K562 (cell line): ENCODE measurements at regions not wholly inside any gene's neighbourhood (a gene's known extent, or its start where the extent isn't known, plus 50 kb on each side); places are given as distances from the start of the nearest gene placed in this dataset.

Source experiments
- ATAC-seq: fragments of 200-7000 bp; cut with Tn5 transposase; 3 replicates; pipeline ENCODE4 v1.9.1; 2020; ENCODE audit warnings: moderate library complexity
- BruUV-seq: library from RNA; stranded (reverse); fragments of 400-500 nt; replicated peaks from 2 replicates; lab custom pipeline; 2021; lab: Mats Ljungman, UMichigan
- CTCF ChIA-PET: fragments of 300-600 bp; formaldehyde crosslinking; extraction: SDS; loops from one replicate; lab custom pipeline; 2021; ENCODE audit warnings: low intra/inter-chr PET ratio; lab: Yijun Ruan, JAX
- POLR2A ChIA-PET: fragments of 300-600, 350-650 bp; sonication (Branson Sonifier 250); formaldehyde crosslinking; extraction: SDS; loops from one replicate; lab custom pipeline; 2021; ENCODE audit warnings: antibody characterized with exemption, inconsistent platforms; lab: Yijun Ruan, JAX
- DNase-seq, 4 experiments: peaks; one replicate each; pipeline versions ENCODE4 v3.0.0 to v3.0.0-alpha.2; 2011 to 2018; ENCODE audit warnings: low spot score in 3 of 4, mixed read lengths in 3 of 4; ENCODE audit errors: extremely low read depth in 1 of 4
- FAIRE-seq: peaks from 2 replicates; lab custom pipeline; 2011; peaks lifted over from hg19 to GRCh38; lab: Jason Lieb, UNC
- H2AFZ ChIP-seq: 2 replicates; pipeline ENCODE4 v1.6.0; 2011; ENCODE audit warnings: low read depth, low read length, control low read depth, inconsistent platforms
- H3K27ac ChIP-seq: fragments of 200-600 bp; 3 replicates; pipeline ENCODE4 v1.8.0; 2011; ENCODE audit warnings: low read depth, mild to moderate bottlenecking, control low read depth, inconsistent platforms, low read length, moderate library complexity, mixed read lengths; ENCODE audit errors: extremely low read depth
- H3K27me3 ChIP-seq, 2 experiments: fragments of 300-600 bp in 1 of 2; 2 replicates in 1 of 2; 3 replicates in 1 of 2; pipeline versions ENCODE4 v1.6.0 to v1.8.0; 2011; ENCODE audit warnings: inconsistent platforms in 2 of 2, low read length in 2 of 2, mild to moderate bottlenecking in 1 of 2, mixed read lengths in 1 of 2, moderate library complexity in 1 of 2; ENCODE audit not compliant: control insufficient read depth in 2 of 2, insufficient read depth in 2 of 2
- H3K36me3 ChIP-seq: fragments of 300-600 bp; 3 replicates; pipeline ENCODE4 v1.8.0; 2011; ENCODE audit warnings: mild to moderate bottlenecking, low read length, inconsistent platforms; ENCODE audit not compliant: control insufficient read depth, insufficient read depth
- H3K4me1 ChIP-seq, 2 experiments: fragments of 200-600 bp in 1 of 2; replicated peaks in 1 of 2; 2 replicates in 1 of 2; 3 replicates in 1 of 2; pipeline versions ENCODE4 v1.5.1 to v1.8.0; 2011; ENCODE audit warnings: inconsistent platforms in 2 of 2, low read length in 2 of 2, mild to moderate bottlenecking in 1 of 2, mixed read lengths in 1 of 2, moderate library complexity in 1 of 2; ENCODE audit not compliant: control insufficient read depth in 2 of 2, insufficient read depth in 2 of 2
- H3K4me2 ChIP-seq: 2 replicates; pipeline ENCODE4 v1.6.1; 2011; ENCODE audit warnings: low read length, control low read depth, inconsistent platforms, mixed read lengths; ENCODE audit not compliant: insufficient read depth
- H3K4me3 ChIP-seq: fragments of 200-600 bp; sonication (generic), shearing (Covaris generic); 2 replicates; pipeline ENCODE4 v1.5.1; 2016; ENCODE audit warnings: control low read depth, inconsistent platforms
- H3K79me2 ChIP-seq: fragments of 200-600 bp; 3 replicates; pipeline ENCODE4 v1.8.0; 2011; ENCODE audit warnings: low read length, inconsistent platforms; ENCODE audit not compliant: control insufficient read depth, insufficient read depth
- H3K9ac ChIP-seq, 2 experiments: 2 replicates each; pipeline versions ENCODE4 v1.6.0 to v1.6.1; 2011; ENCODE audit warnings: low read depth in 2 of 2, low read length in 2 of 2, control low read depth in 1 of 2, inconsistent platforms in 1 of 2, mild to moderate bottlenecking in 1 of 2, mixed read lengths in 1 of 2; ENCODE audit not compliant: insufficient read depth in 1 of 2
- H3K9me1 ChIP-seq: one replicate; pipeline ENCODE4 v1.6.0; 2011; ENCODE audit warnings: inconsistent platforms, mild to moderate bottlenecking, low read length, moderate library complexity; ENCODE audit not compliant: control insufficient read depth, insufficient read depth
- H3K9me3 ChIP-seq: replicated peaks from 2 replicates; pipeline ENCODE4 v1.5.1; 2011; ENCODE audit warnings: low read depth, low read length, inconsistent platforms; ENCODE audit not compliant: control insufficient read depth, insufficient read depth
- H4K20me1 ChIP-seq: replicated peaks from 2 replicates; pipeline ENCODE4 v1.6.1; 2011; ENCODE audit warnings: low read length, inconsistent platforms, mixed read lengths; ENCODE audit not compliant: control insufficient read depth, insufficient read depth
- BRF1 ChIP-seq: IDR thresholded peaks from 3 replicates; pipeline ENCODE4 v1.6.1; 2011; ENCODE audit warnings: borderline replicate concordance, mild to moderate bottlenecking; ENCODE audit not compliant: insufficient read length; ENCODE audit errors: extremely low read depth
- ELF1 ChIP-seq: fragments of 200-800 bp; sonication (Bioruptor generic); IDR thresholded peaks from 2 replicates; pipeline ENCODE4 v1.6.1; 2016; ENCODE audit warnings: missing genetic modification characterization, missing compliant biosample characterization
- FOXK2 ChIP-seq, 2 experiments: fragments of 450-650 bp; IDR thresholded peaks in 1 of 2; conservative IDR thresholded peaks in 1 of 2; 2 replicates each; pipeline ENCODE4 v1.6.1; 2016; ENCODE audit warnings: low read depth in 2 of 2, mild to moderate bottlenecking in 1 of 2
- HINFP ChIP-seq: fragments of 450-650 bp; conservative IDR thresholded peaks from 2 replicates; pipeline ENCODE4 v1.6.1; 2016; ENCODE audit warnings: missing genetic modification characterization, low read depth, mild to moderate bottlenecking, control low read depth, missing compliant biosample characterization
- NFE2L1 ChIP-seq: fragments of 450-650 bp; IDR thresholded peaks from 2 replicates; pipeline ENCODE4 v1.6.1; 2016; ENCODE audit warnings: missing genetic modification characterization, low read depth, mild to moderate bottlenecking, missing compliant biosample characterization, moderate library complexity, borderline replicate concordance
- POLR3G ChIP-seq: IDR thresholded peaks from 2 replicates; pipeline ENCODE4 v1.6.1; 2011; ENCODE audit not compliant: insufficient read length, insufficient replicate concordance; ENCODE audit errors: extremely low read depth
- PPARD ChIP-seq: fragments of 250-450 bp; sonication (Bioruptor Pico); IDR thresholded peaks from 2 replicates; pipeline ENCODE4 v1.8.0; 2022; ENCODE audit warnings: inconsistent platforms, mild to moderate bottlenecking, moderate library complexity
- RFX7 ChIP-seq: fragments of 250-450 bp; sonication (Bioruptor Pico); IDR thresholded peaks from 2 replicates; pipeline ENCODE4 v1.5.1; 2021; ENCODE audit warnings: mild to moderate bottlenecking
- SP1 ChIP-seq: sonication (generic); formaldehyde crosslinking; IDR thresholded peaks from 2 replicates; pipeline ENCODE4 v1.8.1; 2022; ENCODE audit warnings: mild to moderate bottlenecking, missing genetic modification reagents
- ZFP30 ChIP-seq: fragments of 250-450 bp; sonication (Bioruptor Pico); IDR thresholded peaks from 2 replicates; pipeline ENCODE4 v1.8.0; 2022; ENCODE audit warnings: moderate library complexity, mild to moderate bottlenecking, inconsistent platforms, borderline replicate concordance
- WGBS: fragments of 100-300 bp; shearing (Covaris generic); methylation state at CpG from one replicate; pipeline ENCODE4 v1.1.6; 2016; ENCODE audit warnings: low coverage, mixed read lengths; ENCODE audit not compliant: insufficient coverage; ENCODE audit errors: missing lambda C conversion rate; 5-methylcytosine and 5-hydroxymethylcytosine counted together
- in situ Hi-C: fragments of 300-500 bp; cut with MboI; formaldehyde crosslinking; loops from 4 replicates; pipeline ENCODE4 v1.15.0; 2018; ENCODE audit warnings: inconsistent platforms, mixed read lengths
- intact Hi-C: fragments of 100-400 bp; cut with micrococcal nuclease; formaldehyde crosslinking; loops from 2 replicates; pipeline ENCODE4 v1.14.2; 2022
- TF ChIP-seq, protein P1 (sequence below): sonication (generic); formaldehyde crosslinking; IDR thresholded peaks from 2 replicates; pipeline ENCODE4 v1.8.0; 2022; ENCODE audit warnings: mild to moderate bottlenecking, missing genetic modification reagents, borderline replicate concordance
- TF ChIP-seq, protein P2 (sequence below): fragments of 450-650 bp; IDR thresholded peaks from 2 replicates; pipeline ENCODE4 v1.6.1; 2016; ENCODE audit warnings: missing biosample characterization, missing genetic modification characterization
- TF ChIP-seq, protein P3 (sequence below): fragments of 450-650 bp; IDR thresholded peaks from one replicate; pipeline ENCODE4 v1.6.1; 2018; ENCODE audit warnings: mild to moderate bottlenecking, moderate library complexity; ENCODE audit not compliant: partially characterized antibody

GRCh38 chr11:79973721-79974617 is 533.1 kb upstream of the TENM4 start:
- H3K27me3 ChIP-seq, result no peaks in the 10 kb centered on the region
- in situ Hi-C loops (no loop called here), intact Hi-C loops (no loop called here)
- no peak overlapping the region for H2AFZ ChIP-seq
- H3K4me1 ChIP-seq, result no peaks in the 10 kb centered on the region
- DNase-seq (no peak), FAIRE-seq (no peak), ATAC-seq (no peak)
- H3K36me3 ChIP-seq, result no peaks in the 10 kb centered on the region
- no peaks in the 10 kb centered on the region for H3K9me1 ChIP-seq
- ChIA-PET POLR2A (no interaction called here), CTCF (no interaction called here)
- H4K20me1 ChIP-seq, result no peaks in the 10 kb centered on the region
- H3K9ac ChIP-seq, result no peak overlapping the region
- H3K4me2 ChIP-seq, result no peak overlapping the region
- 2% methylated on average over 6 of the region's 7 CpGs for WGBS
- H3K79me2 ChIP-seq, result no peaks in the 10 kb centered on the region
- no peaks in the 10 kb centered on the region for H3K9me3 ChIP-seq
- no peak overlapping the region for H3K4me3 ChIP-seq
- no TSS peak for BruUV-seq
- H3K27ac ChIP-seq, result no peak overlapping the region
- TF ChIP-seq ZFP30 (no peak), SP1 (CRISPR knock-in tag) (no peak), ELF1 (tag) (no peak), POLR3G (no peak), RFX7 (CRISPR knock-in tag) (no peak), PPARD (CRISPR knock-in tag) (no peak), FOXK2 (conservative IDR thresholded peaks at IDR 0.05 in 1 of 2, IDR thresholded peaks at IDR 0.05 in 1 of 2; ENCODE audit: low read depth in 2 of 2) (no peak), HINFP (tag) (no peak), BRF1 (no peak), NFE2L1 (tag) (no peak)
- TF ChIP-seq, protein P1, sequence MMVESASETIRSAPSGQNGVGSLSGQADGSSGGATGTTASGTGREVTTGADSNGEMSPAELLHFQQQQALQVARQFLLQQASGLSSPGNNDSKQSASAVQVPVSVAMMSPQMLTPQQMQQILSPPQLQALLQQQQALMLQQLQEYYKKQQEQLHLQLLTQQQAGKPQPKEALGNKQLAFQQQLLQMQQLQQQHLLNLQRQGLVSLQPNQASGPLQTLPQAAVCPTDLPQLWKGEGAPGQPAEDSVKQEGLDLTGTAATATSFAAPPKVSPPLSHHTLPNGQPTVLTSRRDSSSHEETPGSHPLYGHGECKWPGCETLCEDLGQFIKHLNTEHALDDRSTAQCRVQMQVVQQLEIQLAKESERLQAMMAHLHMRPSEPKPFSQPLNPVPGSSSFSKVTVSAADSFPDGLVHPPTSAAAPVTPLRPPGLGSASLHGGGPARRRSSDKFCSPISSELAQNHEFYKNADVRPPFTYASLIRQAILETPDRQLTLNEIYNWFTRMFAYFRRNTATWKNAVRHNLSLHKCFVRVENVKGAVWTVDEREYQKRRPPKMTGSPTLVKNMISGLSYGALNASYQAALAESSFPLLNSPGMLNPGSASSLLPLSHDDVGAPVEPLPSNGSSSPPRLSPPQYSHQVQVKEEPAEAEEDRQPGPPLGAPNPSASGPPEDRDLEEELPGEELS, result no peak
- TF ChIP-seq, protein P2, sequence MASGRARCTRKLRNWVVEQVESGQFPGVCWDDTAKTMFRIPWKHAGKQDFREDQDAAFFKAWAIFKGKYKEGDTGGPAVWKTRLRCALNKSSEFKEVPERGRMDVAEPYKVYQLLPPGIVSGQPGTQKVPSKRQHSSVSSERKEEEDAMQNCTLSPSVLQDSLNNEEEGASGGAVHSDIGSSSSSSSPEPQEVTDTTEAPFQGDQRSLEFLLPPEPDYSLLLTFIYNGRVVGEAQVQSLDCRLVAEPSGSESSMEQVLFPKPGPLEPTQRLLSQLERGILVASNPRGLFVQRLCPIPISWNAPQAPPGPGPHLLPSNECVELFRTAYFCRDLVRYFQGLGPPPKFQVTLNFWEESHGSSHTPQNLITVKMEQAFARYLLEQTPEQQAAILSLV (tag), result no peak
- TF ChIP-seq, protein P3, sequence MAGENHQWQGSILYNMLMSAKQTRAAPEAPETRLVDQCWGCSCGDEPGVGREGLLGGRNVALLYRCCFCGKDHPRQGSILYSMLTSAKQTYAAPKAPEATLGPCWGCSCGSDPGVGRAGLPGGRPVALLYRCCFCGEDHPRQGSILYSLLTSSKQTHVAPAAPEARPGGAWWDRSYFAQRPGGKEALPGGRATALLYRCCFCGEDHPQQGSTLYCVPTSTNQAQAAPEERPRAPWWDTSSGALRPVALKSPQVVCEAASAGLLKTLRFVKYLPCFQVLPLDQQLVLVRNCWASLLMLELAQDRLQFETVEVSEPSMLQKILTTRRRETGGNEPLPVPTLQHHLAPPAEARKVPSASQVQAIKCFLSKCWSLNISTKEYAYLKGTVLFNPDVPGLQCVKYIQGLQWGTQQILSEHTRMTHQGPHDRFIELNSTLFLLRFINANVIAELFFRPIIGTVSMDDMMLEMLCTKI, result no peak
